Right renal cortex interstitium (tissue), 3 donors: ENCODE measurements at regions not wholly inside any gene's neighbourhood (a gene's known extent, or its start where the extent isn't known, plus 50 kb on each side); places are given as distances from the start of the nearest gene placed in this dataset.
"Not testable (repeated sequence)": the region's sequence is repeated elsewhere in the genome, so short reads cannot be mapped to it uniquely, and the experiment has no call there.

Experiments
- DNase-seq, 3 donors: peaks; one replicate each; pipeline ENCODE4 v3.0.0-alpha.2; 2013; ENCODE audit warnings: low read depth in 3 of 3, low spot score in 2 of 3

- no peak for DNase-seq
Observed at GRCh38 chr3:14057701-14058100, 67.0 kb downstream of the CHCHD4 start.

- no peak for DNase-seq
Observed at GRCh38 chr3:14047841-14048240, 76.8 kb downstream of the CHCHD4 start.

- no peak for DNase-seq
Observed at GRCh38 chr3:14047027-14047426, 77.6 kb downstream of the CHCHD4 start.

- DNase-seq: no peak
Observed at GRCh38 chr3:14042680-14043079, 82.0 kb downstream of the CHCHD4 start.

- DNase-seq: no peak
Observed at GRCh38 chr3:14039149-14039548, 85.5 kb downstream of the CHCHD4 start.

- no peak for DNase-seq
Observed at GRCh38 chr3:14037211-14037610, 87.5 kb downstream of the CHCHD4 start.

GRCh38 chr3:14033023-14033422 is 91.6 kb downstream of the CHCHD4 start:
- DNase-seq: no peak

GRCh38 chr3:14031271-14031670 is 93.4 kb downstream of the CHCHD4 start:
- DNase-seq: no peak

- not testable (repeated sequence) for DNase-seq
Observed at GRCh38 chr3:14029390-14029995, 95.2 kb downstream of the CHCHD4 start.

- not testable (repeated sequence) for DNase-seq
Observed at GRCh38 chr3:14028122-14028521, 96.5 kb downstream of the CHCHD4 start.

- DNase-seq: no peak
Observed at GRCh38 chr3:14019459-14019858, 105.2 kb downstream of the CHCHD4 start.

GRCh38 chr3:14016900-14017475 is 107.7 kb downstream of the CHCHD4 start:
- no peak for DNase-seq

- DNase-seq: no peak
Observed at GRCh38 chr3:14007006-14007405, 117.7 kb downstream of the CHCHD4 start.

GRCh38 chr3:14001136-14001535 is 121.3 kb upstream of the WNT7A start:
- DNase-seq: no peak

GRCh38 chr3:14000556-14000955 is 120.7 kb upstream of the WNT7A start:
- DNase-seq: no peak

- no peak for DNase-seq
Observed at GRCh38 chr3:13998831-13999230, 119.0 kb upstream of the WNT7A start.

- not testable (repeated sequence) for DNase-seq
Observed at GRCh38 chr3:13995216-13995615, 115.3 kb upstream of the WNT7A start.

- DNase-seq: not testable (repeated sequence)
Observed at GRCh38 chr3:13988925-13989324, 109.1 kb upstream of the WNT7A start.

GRCh38 chr3:13976469-13976868 is 96.6 kb upstream of the WNT7A start:
- DNase-seq: no peak

GRCh38 chr3:13975686-13976085 is 95.8 kb upstream of the WNT7A start:
- DNase-seq: no peak

GRCh38 chr3:13972679-13973379 is 93.0 kb upstream of the WNT7A start:
- no peak for DNase-seq

GRCh38 chr3:13966302-13966701 is 86.4 kb upstream of the WNT7A start:
- DNase-seq: no peak
